GM12873 (cell line): ENCODE measurements at regions not wholly inside any gene's neighbourhood (a gene's known extent, or its start where the extent isn't known, plus 50 kb on each side); places are given as distances from the start of the nearest gene placed in this dataset.

Experiments used
- CTCF ChIP-seq: IDR thresholded peaks from 2 replicates; pipeline ENCODE4 v1.5.1; 2012; ENCODE audit warnings: low read depth, mild to moderate bottlenecking, moderate library complexity, low read length, control low read depth; ENCODE audit not compliant: insufficient read depth; ENCODE audit errors: missing control alignments

GRCh38 chr3:30488070-30488756 is 118.2 kb upstream of the TGFBR2 start:
- TF ChIP-seq CTCF = no peak

- TF ChIP-seq CTCF = no peak
Observed at GRCh38 chr3:30492322-30493192, 113.8 kb upstream of the TGFBR2 start.

GRCh38 chr3:30493911-30494311 is 112.5 kb upstream of the TGFBR2 start:
- TF ChIP-seq CTCF = no peak

- TF ChIP-seq CTCF = no peak
Observed at GRCh38 chr3:30495172-30496065, 111.0 kb upstream of the TGFBR2 start.

GRCh38 chr3:30496066-30496966 is 110.1 kb upstream of the TGFBR2 start:
- TF ChIP-seq CTCF = no peak

- TF ChIP-seq CTCF = no peak
Observed at GRCh38 chr3:30498587-30498967, 107.8 kb upstream of the TGFBR2 start.
